SK-N-DZ (cell line): ENCODE measurements at regions not wholly inside any gene's neighbourhood (a gene's known extent, or its start where the extent isn't known, plus 50 kb on each side); places are given as distances from the start of the nearest gene placed in this dataset.

Experiments used
- DNase-seq: peaks from one replicate; pipeline ENCODE4 v3.0.0-alpha.2; 2015; ENCODE audit warnings: low spot score

DNA sequence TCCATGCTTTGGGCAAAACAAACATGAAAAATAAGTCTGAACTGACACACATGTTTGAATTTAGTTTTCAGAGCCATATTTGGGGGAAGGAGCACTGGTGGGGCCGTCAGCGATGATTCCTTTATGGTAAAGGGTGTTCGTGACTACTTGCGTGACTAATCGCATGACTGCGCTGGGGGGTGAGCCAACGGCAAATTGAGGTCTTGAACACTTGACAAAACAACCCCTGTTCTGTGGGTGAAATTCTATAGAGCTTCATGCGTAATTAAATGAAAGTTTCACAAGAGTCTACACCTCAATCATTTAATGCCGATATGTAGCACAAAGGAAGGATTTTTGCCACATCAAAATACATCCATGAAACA is 127.5 kb upstream of the CYP1B1 start:
- DNase-seq: no peak

DNA sequence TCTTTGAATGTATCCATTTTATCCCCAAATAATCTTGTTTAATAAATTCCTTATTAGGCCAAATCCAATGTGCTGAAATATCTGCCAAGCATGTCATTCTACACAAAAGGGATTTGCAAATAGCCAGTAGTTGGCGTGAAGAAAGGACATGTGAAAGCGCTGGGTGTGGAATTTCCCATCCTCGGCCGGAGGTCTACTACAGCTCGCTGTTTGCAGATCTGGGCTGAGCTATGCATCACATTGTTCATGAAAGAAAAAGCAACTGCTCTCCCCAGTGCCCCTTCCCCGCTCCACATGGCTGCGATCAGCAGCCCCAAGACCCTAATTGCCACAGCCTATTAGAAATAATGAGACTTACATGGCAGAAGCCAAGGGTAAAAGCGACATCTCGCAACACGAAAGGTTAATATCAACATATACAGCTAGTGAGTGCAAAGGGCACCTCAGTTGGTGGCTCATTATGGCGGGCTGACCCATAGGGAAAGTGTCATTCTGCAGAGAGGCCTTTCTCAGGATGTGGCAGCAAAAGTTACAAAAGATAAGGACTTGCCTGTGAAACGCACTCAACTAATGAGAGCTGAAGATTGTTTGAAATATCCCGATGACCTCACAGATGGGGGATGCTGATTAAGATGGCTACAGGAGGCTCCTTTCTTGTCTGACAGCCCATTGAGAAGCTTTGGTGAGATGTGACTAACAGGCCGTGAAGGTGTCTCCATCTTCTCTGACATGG is 126.9 kb upstream of the CYP1B1 start:
- no peak for DNase-seq

DNA sequence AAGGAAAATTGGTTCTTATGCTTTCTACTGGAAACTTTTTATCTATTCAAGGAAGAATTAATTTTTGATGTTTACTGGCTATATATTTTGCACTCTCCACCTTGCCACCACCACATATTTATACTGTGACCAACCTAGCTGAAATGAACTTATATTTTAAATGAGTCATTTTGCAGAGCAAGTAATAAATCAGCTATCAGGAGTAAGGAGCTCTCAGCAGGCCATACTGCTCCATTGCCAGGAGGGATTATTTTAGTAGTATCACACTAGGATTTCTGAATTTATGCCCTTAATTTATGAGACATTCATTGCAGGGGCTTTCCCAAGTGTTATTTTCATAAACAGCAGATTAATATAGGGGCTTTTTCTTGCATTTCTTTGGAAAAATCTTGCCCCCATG is 125.8 kb upstream of the CYP1B1 start:
- DNase-seq: no peak

DNA sequence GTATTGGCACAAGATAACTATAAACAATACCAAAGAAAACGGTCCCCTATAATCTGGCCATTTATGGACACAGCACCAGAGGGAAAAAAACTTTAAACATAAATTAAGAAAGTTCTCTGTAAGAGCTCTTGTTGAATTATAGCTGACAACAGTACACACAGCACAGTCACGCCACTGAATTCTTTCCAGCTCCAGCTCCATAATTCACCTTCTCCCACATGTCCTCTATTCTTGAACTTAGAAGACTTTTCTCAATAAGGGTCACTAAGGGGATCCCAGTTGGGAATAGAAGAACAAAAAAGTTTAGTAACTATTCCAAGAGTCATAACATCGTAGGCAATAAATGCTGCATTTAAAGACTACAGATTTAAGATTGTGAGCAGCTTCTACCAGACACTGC is 124.6 kb upstream of the CYP1B1 start:
- DNase-seq: no peak

DNA sequence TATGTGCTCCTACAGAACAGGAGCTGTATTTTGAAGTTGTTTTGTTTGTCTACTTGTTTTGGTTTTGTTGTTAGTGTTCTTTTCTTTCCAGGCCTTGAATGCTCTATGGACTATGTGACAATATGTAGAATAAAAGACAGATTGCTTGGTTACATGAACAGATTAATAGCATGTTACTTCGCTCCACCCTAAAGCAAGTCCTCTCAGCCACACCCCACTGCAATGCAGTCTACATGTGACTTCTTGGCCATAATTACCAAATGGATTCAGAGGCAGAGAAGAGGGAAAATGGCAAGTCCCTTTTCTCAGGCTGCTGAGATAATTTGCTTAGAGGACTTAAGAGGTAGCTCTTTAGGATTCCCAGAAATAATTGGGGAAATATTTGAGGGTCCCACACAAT is 123.2 kb upstream of the CYP1B1 start:
- DNase-seq: no peak

DNA sequence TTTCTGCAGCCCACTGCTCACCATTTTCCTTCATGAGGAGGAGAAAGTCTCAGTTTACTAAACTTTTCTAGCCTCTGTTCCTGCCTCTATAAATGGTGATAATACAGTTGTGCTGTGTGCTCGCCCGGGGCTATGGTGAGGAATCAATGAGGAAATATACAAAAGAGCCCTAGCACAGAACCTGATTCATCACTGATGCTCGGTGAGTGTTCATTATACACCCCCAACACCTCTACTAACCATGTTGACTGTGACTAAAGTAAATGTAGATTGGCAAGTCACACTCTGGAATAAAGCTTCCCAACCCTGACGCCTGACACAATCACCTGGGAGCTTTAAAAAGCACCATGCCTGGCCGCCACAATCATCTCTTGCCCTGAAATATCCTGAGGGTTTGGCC is 118.8 kb upstream of the CYP1B1 start:
- DNase-seq: no peak

DNA sequence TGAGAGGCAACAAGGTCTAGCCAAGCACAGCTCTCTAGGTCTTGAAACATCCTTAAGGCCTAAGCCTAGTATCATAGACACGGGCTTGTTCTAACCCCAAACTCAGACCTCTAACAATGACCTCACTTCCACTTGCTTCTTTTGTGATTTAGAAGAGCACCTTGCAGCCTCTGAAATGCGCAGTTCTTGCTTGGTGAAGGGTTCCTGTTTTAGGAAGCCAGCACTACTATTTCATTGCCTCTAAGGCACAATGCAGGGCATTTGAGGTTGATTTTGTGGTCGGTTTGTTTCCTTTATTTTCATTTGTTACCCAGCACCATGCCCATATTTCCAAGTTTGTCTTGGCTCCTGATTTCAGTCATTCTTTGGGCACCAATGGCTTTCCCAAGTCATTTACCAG is 117.0 kb upstream of the CYP1B1 start:
- DNase-seq: no peak

DNA sequence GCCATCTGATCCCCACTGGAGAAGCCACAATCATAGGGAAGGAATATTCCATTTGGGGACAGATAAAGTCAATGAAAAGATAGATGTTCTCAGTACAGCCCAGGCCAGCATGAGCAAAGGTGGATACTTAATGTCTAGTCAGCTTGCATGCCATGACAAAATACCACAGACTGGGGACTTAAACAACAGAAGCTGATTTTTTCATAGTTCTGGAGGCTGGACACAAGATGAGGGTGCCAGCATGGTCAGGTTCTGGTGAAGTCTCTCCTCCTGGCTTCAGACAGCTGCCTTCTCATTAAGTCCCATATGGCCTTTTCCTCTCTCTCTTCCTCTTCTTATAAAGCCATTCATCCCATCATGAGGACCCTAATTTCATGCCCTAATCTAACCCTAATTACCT is 116.1 kb upstream of the CYP1B1 start:
- no peak for DNase-seq

DNA sequence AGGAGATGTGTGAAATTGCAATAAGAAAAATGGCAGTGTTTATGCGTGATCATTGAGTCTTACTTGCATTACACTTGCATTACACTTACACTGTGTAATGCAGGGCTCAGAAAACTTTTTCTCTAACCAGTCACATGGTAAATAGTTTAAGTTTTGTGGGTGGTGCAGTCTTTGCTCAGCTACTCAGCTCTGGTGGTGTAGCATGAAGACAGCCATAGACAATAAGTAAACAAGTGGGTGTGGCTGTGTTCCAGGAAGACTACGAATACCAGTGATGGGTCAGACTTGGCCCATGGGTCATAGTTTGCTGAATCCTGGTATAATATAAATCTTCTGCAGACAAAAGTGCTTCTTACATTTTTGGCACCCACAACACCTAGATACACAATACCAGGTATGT is 115.6 kb upstream of the CYP1B1 start:
- DNase-seq: no peak

DNA sequence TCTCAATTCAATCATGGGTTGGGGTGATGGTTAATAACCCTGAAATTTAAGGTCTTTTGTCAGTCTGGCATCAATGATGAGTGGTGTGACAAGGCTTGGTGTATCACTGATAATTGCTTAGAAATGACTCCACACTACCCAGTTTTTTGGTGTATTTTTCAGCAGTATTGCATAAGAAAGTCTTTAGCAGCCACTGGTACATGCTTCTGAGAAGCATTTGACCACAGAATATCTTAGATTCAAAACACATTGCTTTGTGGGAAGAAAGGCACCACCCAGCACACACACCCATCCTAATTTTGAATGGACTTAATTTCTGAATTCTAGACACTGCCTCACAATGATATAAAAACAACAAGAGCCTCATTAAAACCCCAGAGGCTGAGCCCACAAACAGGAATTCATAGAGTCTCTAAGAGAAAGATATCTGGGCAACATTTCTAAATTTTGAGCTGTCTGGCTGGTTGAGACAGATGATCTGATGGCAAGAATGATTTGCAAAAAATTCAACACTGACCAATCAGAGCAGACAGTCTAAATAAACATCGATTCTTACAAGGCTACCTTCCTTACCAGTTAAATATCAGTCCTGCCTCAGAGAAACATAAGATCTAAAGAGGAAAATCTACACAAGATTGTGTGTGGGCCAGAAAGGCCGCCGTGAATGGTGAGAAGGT is 114.7 kb upstream of the CYP1B1 start:
- no peak for DNase-seq

DNA sequence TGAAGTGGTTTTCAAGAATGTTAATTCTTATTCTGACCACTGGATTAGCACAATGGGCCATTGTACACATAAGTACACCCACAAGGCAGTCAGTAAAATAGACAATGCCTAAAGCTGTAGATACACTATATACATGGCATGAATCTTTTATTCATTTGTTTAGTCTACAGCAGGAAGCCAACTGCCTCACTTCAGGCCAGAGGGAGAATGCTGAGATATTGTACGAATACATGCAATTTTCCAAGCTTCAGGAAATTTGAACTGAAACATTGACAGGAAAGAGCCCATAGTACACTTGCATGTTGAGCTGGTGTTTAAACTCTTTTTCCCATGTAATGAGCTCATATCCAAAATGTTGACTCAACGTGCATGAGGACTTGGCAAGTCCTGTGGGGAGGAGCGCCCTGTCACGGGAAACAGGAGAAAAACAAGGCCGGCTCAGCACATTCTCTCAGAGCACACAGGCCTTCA is 111.6 kb upstream of the CYP1B1 start:
- DNase-seq: no peak

DNA sequence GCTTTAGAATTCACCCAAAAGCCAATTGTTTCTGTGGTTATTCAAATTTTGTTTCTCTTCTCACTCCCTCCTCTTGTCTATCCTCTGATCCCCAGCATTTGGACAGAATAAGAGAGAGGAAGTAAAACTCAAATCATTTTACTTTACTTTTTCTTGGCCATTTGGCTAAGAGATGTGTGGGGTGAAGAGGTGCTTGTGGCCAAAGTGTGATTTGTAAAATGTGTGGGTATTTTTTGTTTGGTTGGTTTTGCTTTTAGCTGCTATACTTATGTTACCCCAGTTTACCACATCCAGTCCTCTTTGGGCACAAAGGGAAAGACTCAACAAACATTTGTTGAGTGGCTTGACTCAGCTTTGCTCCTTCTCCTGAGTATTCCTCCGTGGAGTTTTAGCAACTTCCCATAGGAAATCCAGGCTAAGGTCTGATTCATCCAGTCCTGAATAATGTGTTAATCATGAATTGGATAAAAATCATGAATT is 109.1 kb upstream of the CYP1B1 start:
- no peak for DNase-seq

DNA sequence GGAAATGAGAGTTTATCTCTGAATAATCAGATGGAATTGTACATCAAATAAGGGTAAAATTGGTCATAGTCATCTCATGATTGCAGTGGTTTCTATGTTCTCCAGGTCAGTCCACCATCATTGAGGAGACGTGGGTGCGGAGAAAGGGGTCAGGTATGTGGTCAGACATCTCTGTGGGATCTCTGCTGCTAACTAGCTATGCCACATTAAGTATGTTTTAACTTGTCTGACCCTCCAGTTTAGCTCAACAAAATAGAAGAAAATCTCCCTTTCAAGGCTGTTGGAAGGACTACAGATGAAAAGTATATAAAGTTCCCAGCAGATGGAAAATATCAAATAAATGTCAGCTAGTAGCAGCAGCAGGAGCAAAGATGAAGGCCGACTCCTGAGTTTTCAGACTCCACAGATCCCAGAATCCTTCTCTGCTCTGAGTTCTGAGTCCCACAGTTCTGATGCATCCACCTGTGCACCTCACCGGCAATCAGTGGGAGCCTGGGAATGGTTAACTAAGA is 106.6 kb upstream of the CYP1B1 start:
- DNase-seq: no peak

DNA sequence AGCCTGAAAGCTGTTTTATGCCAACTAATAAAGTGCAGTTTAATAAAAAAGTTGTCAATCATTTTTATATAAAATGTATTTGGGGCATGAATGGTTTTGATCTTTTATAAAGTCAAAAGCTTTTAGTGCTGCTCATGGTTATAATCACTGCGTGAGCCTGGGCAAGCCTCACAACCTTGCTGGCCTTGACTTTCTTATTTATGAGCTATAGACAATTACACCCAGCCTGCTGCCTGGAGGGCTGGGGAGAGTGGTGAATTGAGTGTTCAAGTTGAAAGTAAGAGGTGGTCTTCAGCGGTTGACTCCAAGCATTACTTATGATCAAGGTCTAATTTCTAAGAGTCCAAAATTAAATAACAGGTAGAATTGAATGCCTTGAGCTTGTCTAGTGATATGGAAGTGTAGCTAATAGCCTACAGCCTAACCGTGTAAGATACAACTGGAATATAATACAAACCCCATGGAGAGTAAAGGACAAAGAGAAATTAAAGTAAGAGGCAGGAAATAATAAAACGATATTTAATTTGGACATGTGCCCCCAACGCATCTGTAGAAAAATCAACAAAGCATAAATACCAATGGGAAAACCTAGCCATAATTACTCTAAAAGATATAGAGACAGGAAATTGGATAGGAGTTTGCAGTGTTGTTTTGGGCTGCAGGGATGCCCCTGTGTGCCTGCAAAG is 106.0 kb upstream of the CYP1B1 start:
- DNase-seq: no peak

DNA sequence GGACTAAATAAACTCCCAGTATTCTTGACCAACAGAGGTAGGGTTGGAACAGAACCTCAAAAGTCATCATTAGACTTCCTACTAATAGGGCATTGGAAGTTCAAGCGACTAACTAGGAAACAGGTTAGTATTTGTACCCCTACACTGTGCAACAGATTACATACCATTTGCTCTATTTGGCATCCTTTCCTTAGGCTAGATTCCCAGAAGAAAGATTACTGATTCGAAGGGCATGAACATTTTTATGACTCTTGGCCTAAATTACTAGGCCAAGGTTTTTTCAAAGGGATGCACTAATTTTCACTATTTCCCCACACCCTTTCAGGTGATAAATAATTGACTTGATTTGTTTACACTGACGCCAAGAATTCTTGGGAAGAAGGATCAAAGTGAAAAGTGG is 104.8 kb upstream of the CYP1B1 start:
- DNase-seq: no peak

DNA sequence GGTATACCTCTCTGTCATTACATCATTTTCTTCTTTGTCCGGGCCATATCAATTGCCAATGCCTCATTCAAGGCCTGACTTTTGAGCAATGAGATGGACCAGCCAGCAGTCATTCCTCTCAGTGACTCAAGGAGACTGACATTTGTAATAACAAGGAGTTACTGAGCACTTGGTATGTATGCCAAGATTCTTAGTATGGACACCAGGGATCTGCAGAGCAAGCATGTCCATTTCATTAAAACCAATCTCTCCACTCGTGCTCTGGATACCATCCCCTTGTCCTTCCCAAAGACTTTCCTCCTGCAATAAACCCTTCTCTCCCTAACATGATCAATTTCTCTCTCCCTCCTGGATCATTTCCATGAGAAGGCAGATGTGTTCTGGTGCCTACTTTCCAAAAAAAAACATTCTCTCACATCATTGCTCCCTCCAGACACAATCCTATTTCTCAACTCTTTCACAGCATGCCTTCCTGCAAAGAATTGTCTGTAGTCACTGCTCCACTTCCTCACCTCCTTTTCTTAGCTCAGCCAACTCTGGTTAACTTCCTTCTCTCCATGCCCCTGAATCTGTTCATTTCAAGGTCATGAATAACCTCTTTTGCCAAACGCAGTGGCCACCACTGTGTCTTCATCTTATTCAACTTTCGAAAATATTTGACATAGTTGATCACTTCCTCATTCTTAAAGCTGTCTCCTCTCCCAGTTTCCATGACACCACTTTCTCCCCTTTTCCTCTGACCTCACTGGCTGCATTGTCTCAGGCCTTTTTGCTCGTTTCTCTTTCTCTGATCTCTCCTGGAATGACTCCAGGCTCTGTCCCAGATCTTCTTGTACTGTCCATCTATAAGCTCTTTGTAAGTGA is 102.8 kb upstream of the CYP1B1 start:
- no peak for DNase-seq

DNA sequence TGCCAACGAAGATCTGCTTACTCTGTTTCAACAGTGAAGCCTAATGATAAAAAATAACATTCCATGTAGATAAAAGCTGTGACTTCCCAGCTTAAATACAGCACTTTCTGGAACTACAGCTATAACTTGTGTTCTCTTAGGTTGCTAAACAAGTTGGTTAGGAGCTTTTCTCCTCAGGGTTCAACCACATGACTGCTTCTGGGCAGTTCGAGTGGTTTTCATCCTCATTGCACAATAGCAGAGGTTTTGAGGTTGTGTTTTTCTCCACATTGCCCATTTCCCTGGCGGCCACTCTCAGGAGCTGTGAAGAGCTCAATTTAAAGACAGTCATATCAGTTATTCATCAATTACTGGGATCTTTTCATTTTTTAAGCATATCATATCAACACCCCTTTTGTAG is 102.2 kb upstream of the CYP1B1 start:
- DNase-seq: no peak

DNA sequence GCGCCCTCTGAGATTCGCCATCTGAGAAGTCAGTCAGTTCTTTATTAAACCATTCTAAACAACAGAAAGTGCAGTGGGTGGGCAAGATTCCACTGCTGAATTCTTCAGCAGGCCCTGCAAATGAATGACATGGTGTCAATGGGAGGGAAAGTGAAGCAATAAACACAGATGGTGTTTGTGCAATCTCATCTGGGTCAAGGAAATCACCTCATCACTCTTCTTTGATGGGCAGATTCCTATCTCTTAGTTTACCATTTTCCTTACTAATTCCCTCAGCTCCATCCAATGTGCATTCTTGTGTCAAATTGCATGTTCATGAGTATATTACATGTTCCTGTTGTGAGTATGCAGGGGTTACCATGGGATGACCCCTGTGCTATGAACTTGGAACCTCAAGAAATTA is 100.7 kb upstream of the CYP1B1 start:
- no peak for DNase-seq

DNA sequence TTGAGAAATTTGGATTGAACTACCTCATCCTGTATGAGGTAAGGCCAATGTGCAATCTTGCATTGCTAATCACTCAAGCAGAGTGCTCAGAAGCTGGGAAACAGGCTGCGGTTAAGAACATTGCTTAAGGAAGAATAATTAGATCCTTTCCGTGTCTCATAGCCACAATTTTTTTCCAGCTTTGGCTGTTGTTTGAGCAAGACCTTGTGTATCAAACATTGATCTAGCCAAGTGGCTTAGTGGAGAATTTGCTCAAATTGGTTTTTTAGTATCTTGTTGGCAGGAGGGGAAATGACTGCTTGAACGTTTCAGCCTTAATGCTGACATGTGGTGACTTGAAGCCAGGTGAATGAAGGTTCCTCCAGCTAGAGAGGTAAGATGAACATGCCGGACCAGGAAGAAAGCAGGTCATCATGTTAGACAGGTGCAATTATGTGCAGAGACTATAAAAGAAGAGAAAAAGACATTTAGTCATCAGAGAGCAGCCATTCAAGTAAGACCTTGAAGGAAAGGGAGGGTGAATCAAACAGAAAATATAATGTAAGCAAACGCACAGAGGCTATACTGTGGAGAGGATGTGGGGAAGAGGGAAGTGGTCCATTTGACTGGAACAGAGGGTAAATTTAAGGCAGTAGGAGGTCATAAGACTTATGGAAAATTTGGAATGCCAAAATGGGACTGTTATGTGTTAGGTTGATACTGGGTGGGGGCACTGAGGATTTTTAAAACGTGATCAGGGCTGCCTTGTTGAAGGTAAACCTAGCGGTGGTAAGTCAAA is 98.9 kb upstream of the CYP1B1 start:
- no peak for DNase-seq

DNA sequence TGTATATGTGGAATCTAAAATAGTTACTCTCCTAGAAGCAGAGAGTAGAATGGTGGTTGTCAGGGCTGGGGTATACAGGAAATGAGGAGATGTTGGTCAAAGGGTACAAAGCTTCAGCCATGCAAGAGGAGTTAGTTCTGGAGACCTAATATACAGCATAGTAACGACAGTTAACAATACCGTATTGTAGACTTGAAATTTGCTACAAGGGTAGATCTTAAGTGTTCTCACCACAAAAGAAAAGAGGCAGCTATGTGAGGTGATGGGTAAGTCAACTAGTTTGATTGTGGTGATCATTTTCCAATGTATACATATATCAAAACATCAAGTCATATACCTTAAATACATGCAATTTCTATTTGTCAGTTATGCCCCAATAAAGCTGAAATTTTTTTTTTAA is 98.2 kb upstream of the CYP1B1 start:
- DNase-seq: no peak

DNA sequence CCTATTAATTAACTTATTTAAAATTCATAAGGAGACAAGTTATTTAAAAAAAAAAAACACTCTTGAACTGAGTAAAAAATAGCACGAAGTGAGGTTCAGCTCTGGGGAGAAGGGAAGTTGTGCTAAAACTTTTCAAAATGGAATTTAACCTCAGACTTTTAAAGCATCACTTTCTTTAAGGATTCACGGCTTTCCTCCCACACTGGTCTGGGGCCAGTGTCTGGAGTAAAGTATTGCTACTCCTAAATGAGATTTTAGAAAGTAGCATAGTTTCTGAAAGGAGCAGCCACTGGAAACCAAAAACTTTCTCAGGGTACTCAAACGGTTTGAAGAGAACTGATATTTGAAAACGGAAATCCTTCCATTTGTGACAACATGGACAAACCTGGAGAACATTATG is 97.7 kb upstream of the CYP1B1 start:
- DNase-seq: no peak
